CD4-positive, alpha-beta memory T cell (primary cell): ENCODE measurements at regions not wholly inside any gene's neighbourhood (a gene's known extent, or its start where the extent isn't known, plus 50 kb on each side); places are given as distances from the start of the nearest gene placed in this dataset.

Source experiments
- CTCF ChIA-PET: fragments of 350-600 bp; sonication (Branson Sonifier 250); formaldehyde crosslinking; loops from one replicate; lab custom pipeline; 2021; ENCODE audit warnings: inconsistent platforms; ENCODE audit not compliant: partially characterized antibody; lab: Charles Lee
- POLR2A ChIA-PET: fragments of 350-600 bp; sonication (Branson Sonifier 250); formaldehyde crosslinking; loops from one replicate; lab custom pipeline; 2021; ENCODE audit not compliant: partially characterized antibody; lab: Charles Lee
- DNase-seq, 5 donors: peaks; one replicate each; pipeline versions ENCODE4 v3.0.0 to v3.0.0-alpha.2; 2020 to 2022; ENCODE audit warnings: mixed read lengths in 1 of 5
- H3K27ac ChIP-seq: one replicate; pipeline ENCODE4 v1.7.0; 2013; ENCODE audit warnings: low read depth, low read length
- H3K27me3 ChIP-seq: 2 replicates; pipeline ENCODE4 v1.7.0; 2013; ENCODE audit warnings: mild to moderate bottlenecking, low read length, moderate library complexity; ENCODE audit not compliant: insufficient read depth
- H3K36me3 ChIP-seq: 2 replicates; pipeline ENCODE4 v1.7.0; 2013; ENCODE audit warnings: mild to moderate bottlenecking, low read length, moderate library complexity; ENCODE audit not compliant: insufficient read depth
- H3K4me1 ChIP-seq: 2 replicates; pipeline ENCODE4 v1.7.0; 2013; ENCODE audit warnings: mild to moderate bottlenecking, low read length, moderate library complexity; ENCODE audit not compliant: insufficient read depth
- H3K4me3 ChIP-seq, 2 donors: one replicate each; pipeline ENCODE4 v1.7.0; 2013; ENCODE audit warnings: low read length in 2 of 2, mild to moderate bottlenecking in 1 of 2
- H3K9me3 ChIP-seq, 2 donors: one replicate each; pipeline ENCODE4 v1.7.0; 2013; ENCODE audit warnings: low read length in 2 of 2, control low read depth in 1 of 2; ENCODE audit not compliant: control insufficient read depth in 1 of 2
- H3K27ac Mint-ChIP-seq, 7 donors: one replicate each; pipeline ENCODE4 v1.8.0; 2020 to 2021; ENCODE audit warnings: mixed read lengths in 7 of 7, mild to moderate bottlenecking in 6 of 7, inconsistent platforms in 3 of 7, moderate library complexity in 3 of 7
- H3K27me3 Mint-ChIP-seq, 2 donors: one replicate each; pipeline ENCODE4 v1.8.0; 2020 to 2021; ENCODE audit warnings: mixed read lengths in 2 of 2
- H3K36me3 Mint-ChIP-seq, 2 donors: one replicate each; pipeline ENCODE4 v1.8.0; 2020 to 2021; ENCODE audit warnings: mixed read lengths in 2 of 2, inconsistent platforms in 1 of 2, mild to moderate bottlenecking in 1 of 2
- H3K4me1 Mint-ChIP-seq, 4 donors: one replicate each; pipeline ENCODE4 v1.8.0; 2020 to 2021; ENCODE audit warnings: mixed read lengths in 4 of 4, mild to moderate bottlenecking in 1 of 4
- H3K4me3 Mint-ChIP-seq, 8 donors: one replicate each; pipeline ENCODE4 v1.8.0; 2020 to 2021; ENCODE audit warnings: mixed read lengths in 8 of 8, mild to moderate bottlenecking in 7 of 8, moderate library complexity in 6 of 8, inconsistent platforms in 3 of 8
- H3K9me3 Mint-ChIP-seq, 8 donors: one replicate each; pipeline ENCODE4 v1.8.0; 2020 to 2021; ENCODE audit warnings: mixed read lengths in 8 of 8, mild to moderate bottlenecking in 5 of 8, inconsistent platforms in 3 of 8, moderate library complexity in 1 of 8
- intact Hi-C: fragments of 100-400 bp; cut with micrococcal nuclease; formaldehyde crosslinking; loops from one replicate; pipeline ENCODE4 v1.15.1; 2023

GRCh38 chr2:133957724-133958480, 296.0 kb upstream of the MGAT5 start:
- intact Hi-C loops: no loop called here
- H3K4me3 Mint-ChIP-seq: no peak overlapping the region

GRCh38 chr2:133959066-133959465, 294.8 kb upstream of the MGAT5 start:
- no peak overlapping the region for H3K27ac ChIP-seq
- Mint-ChIP-seq H3K9me3 (peaks cover 0 to 4% (median 0%) of the 10 kb centered on the region in 8 donors), H3K4me3 (no peak overlapping the region), H3K27ac (no peak overlapping the region), H3K4me1 (no peaks in the 10 kb centered on the region), H3K36me3 (no peaks in the 10 kb centered on the region), H3K27me3 (peaks cover 13 to 17% of the 10 kb centered on the region in 2 donors)
- POLR2A ChIA-PET: no interaction called here
- DNase-seq: no peak
- no peak overlapping the region for H3K4me3 ChIP-seq
- no peaks in the 10 kb centered on the region for H3K27me3 ChIP-seq
- H3K4me1 ChIP-seq: no peaks in the 10 kb centered on the region
- no peaks in the 10 kb centered on the region for H3K9me3 ChIP-seq
- intact Hi-C loops: no loop called here
- CTCF ChIA-PET: no interaction called here
- no peaks in the 10 kb centered on the region for H3K36me3 ChIP-seq

More at GRCh38 chr2:133957724-133958480, 296.0 kb upstream of the MGAT5 start:
- Mint-ChIP-seq H3K36me3 (no peaks in the 10 kb centered on the region), H3K9me3 (no peaks in the 10 kb centered on the region), H3K4me1 (no peaks in the 10 kb centered on the region), H3K27me3 (peaks cover 10 to 17% of the 10 kb centered on the region in 2 donors), H3K27ac (no peak overlapping the region)
- POLR2A ChIA-PET: no interaction called here
- CTCF ChIA-PET: interaction anchor here (1.2 kb wide), 1 partner anchor 9 kb away, joined by 3 read pairs; no protein-coding TSS in a partner anchor
- H3K4me1 ChIP-seq: no peaks in the 10 kb centered on the region
- H3K27ac ChIP-seq: no peak overlapping the region
- DNase-seq: no peak
- no peak overlapping the region for H3K4me3 ChIP-seq
- no peaks in the 10 kb centered on the region for H3K27me3 ChIP-seq
- no peaks in the 10 kb centered on the region for H3K9me3 ChIP-seq
- H3K36me3 ChIP-seq: no peaks in the 10 kb centered on the region

- ChIA-PET CTCF (no interaction called here), POLR2A (no interaction called here)
- Histone ChIP-seq H3K9me3 (no peaks in the 10 kb centered on the region), H3K4me3 (no peak overlapping the region), H3K27me3 (no peaks in the 10 kb centered on the region), H3K4me1 (no peaks in the 10 kb centered on the region), H3K27ac (no peak overlapping the region), H3K36me3 (no peaks in the 10 kb centered on the region)
- H3K27ac Mint-ChIP-seq: no peak overlapping the region
- peaks cover 17 to 18% of the 10 kb centered on the region in 2 donors for H3K27me3 Mint-ChIP-seq
- H3K36me3 Mint-ChIP-seq: no peaks in the 10 kb centered on the region
- no peaks in the 10 kb centered on the region for H3K4me1 Mint-ChIP-seq
- DNase-seq: no peak
- H3K4me3 Mint-ChIP-seq: no peak overlapping the region
- H3K9me3 Mint-ChIP-seq: peaks cover 0 to 4% (median 0%) of the 10 kb centered on the region in 8 donors
- intact Hi-C loops: no loop called here
Measured at GRCh38 chr2:133966720-133967304, 287.1 kb upstream of the MGAT5 start.

GRCh38 chr2:133967326-133967725, 286.5 kb upstream of the MGAT5 start:
- Histone ChIP-seq H3K27me3 (no peaks in the 10 kb centered on the region), H3K4me1 (no peaks in the 10 kb centered on the region), H3K9me3 (no peaks in the 10 kb centered on the region), H3K4me3 (no peak overlapping the region), H3K36me3 (no peaks in the 10 kb centered on the region), H3K27ac (no peak overlapping the region)
- no peaks in the 10 kb centered on the region for H3K36me3 Mint-ChIP-seq
- DNase-seq: no peak
- H3K4me1 Mint-ChIP-seq: no peaks in the 10 kb centered on the region
- H3K27ac Mint-ChIP-seq: no peak overlapping the region
- ChIA-PET POLR2A (no interaction called here), CTCF (no interaction called here)
- H3K4me3 Mint-ChIP-seq: no peak overlapping the region
- peaks cover 0 to 4% (median 0%) of the 10 kb centered on the region in 8 donors for H3K9me3 Mint-ChIP-seq
- peaks cover 13 to 21% of the 10 kb centered on the region in 2 donors for H3K27me3 Mint-ChIP-seq
- intact Hi-C loops: no loop called here

- H3K27ac Mint-ChIP-seq: no peak overlapping the region
- no peaks in the 10 kb centered on the region for H3K36me3 Mint-ChIP-seq
- POLR2A ChIA-PET: no interaction called here
- H3K4me3 ChIP-seq: no peak overlapping the region
- no peaks in the 10 kb centered on the region for H3K36me3 ChIP-seq
- intact Hi-C loops: no loop called here
- no peaks in the 10 kb centered on the region for H3K4me1 ChIP-seq
- CTCF ChIA-PET: interaction anchor here (0.9 kb wide), 1 partner anchor 78 kb away, joined by 3 read pairs; no protein-coding TSS in a partner anchor
- H3K9me3 ChIP-seq: no peaks in the 10 kb centered on the region
- H3K9me3 Mint-ChIP-seq: peaks cover 0 to 1% (median 0%) of the 10 kb centered on the region in 8 donors
- no peak overlapping the region for H3K4me3 Mint-ChIP-seq
- no peaks in the 10 kb centered on the region for H3K27me3 ChIP-seq
- peaks cover 11 to 19% of the 10 kb centered on the region in 2 donors for H3K27me3 Mint-ChIP-seq
- H3K27ac ChIP-seq: no peak overlapping the region
- no peak for DNase-seq
- no peaks in the 10 kb centered on the region for H3K4me1 Mint-ChIP-seq
Measured at GRCh38 chr2:133968446-133968845, 285.4 kb upstream of the MGAT5 start.

- H3K27me3 Mint-ChIP-seq: peaks cover 11 to 17% of the 10 kb centered on the region in 2 donors
- Histone ChIP-seq H3K9me3 (no peaks in the 10 kb centered on the region), H3K4me3 (no peak overlapping the region), H3K27ac (no peak overlapping the region), H3K27me3 (no peaks in the 10 kb centered on the region), H3K4me1 (no peaks in the 10 kb centered on the region), H3K36me3 (no peaks in the 10 kb centered on the region)
- no peak for DNase-seq
- H3K36me3 Mint-ChIP-seq: no peaks in the 10 kb centered on the region
- ChIA-PET POLR2A (no interaction called here), CTCF (no interaction called here)
- H3K4me1 Mint-ChIP-seq: no peaks in the 10 kb centered on the region
- H3K27ac Mint-ChIP-seq: no peak overlapping the region
- H3K9me3 Mint-ChIP-seq: peaks cover 0 to 2% (median 0%) of the 10 kb centered on the region in 8 donors
- no peak overlapping the region for H3K4me3 Mint-ChIP-seq
- intact Hi-C loops: no loop called here
Measured at GRCh38 chr2:133970641-133971040, 283.2 kb upstream of the MGAT5 start.

GRCh38 chr2:133972297-133972696, 281.6 kb upstream of the MGAT5 start:
- H3K27ac ChIP-seq: no peak overlapping the region
- intact Hi-C loops: no loop called here
- H3K27ac Mint-ChIP-seq: no peak overlapping the region
- POLR2A ChIA-PET: no interaction called here
- H3K4me1 ChIP-seq: no peaks in the 10 kb centered on the region
- H3K27me3 Mint-ChIP-seq: peaks cover 9 to 14% of the 10 kb centered on the region in 2 donors
- peaks cover 0 to 2% (median 0%) of the 10 kb centered on the region in 8 donors for H3K9me3 Mint-ChIP-seq
- H3K36me3 ChIP-seq: no peaks in the 10 kb centered on the region
- H3K4me3 Mint-ChIP-seq: no peak overlapping the region
- no peaks in the 10 kb centered on the region for H3K9me3 ChIP-seq
- H3K27me3 ChIP-seq: no peaks in the 10 kb centered on the region
- DNase-seq: no peak
- CTCF ChIA-PET: no interaction called here
- H3K4me3 ChIP-seq: no peak overlapping the region
- H3K4me1 Mint-ChIP-seq: no peaks in the 10 kb centered on the region
- no peaks in the 10 kb centered on the region for H3K36me3 Mint-ChIP-seq
